KMS-11 (cell line): ENCODE measurements at regions not wholly inside any gene's neighbourhood (a gene's known extent, or its start where the extent isn't known, plus 50 kb on each side); places are given as distances from the start of the nearest gene placed in this dataset.
"Not testable (repeated sequence)": the region's sequence is repeated elsewhere in the genome, so short reads cannot be mapped to it uniquely, and the experiment has no call there.

ENCODE experiments used
- H2AFZ ChIP-seq: fragments of 200-600 bp; sonication (generic); 2 replicates; pipeline ENCODE4 v1.6.1; 2016; ENCODE audit warnings: antibody characterized with exemption, mixed run types, low read depth
- H3K27ac ChIP-seq: fragments of 200-600 bp; sonication (generic); 2 replicates; pipeline ENCODE4 v1.6.1; 2016; ENCODE audit warnings: mild to moderate bottlenecking, mixed run types
- H3K27me3 ChIP-seq: fragments of 200-600 bp; sonication (generic); 2 replicates; pipeline ENCODE4 v1.6.1; 2017; ENCODE audit warnings: mild to moderate bottlenecking, low read depth, mixed run types, moderate library complexity; ENCODE audit not compliant: insufficient read depth
- H3K36me3 ChIP-seq: fragments of 200-600 bp; sonication (generic); 2 replicates; pipeline ENCODE4 v1.6.1; 2017; ENCODE audit warnings: mild to moderate bottlenecking, mixed run types; ENCODE audit not compliant: insufficient read depth
- H3K4me1 ChIP-seq: fragments of 200-600 bp; sonication (generic); 2 replicates; pipeline ENCODE4 v1.6.1; 2016; ENCODE audit warnings: mild to moderate bottlenecking, low read depth, mixed run types; ENCODE audit not compliant: poor library complexity, severe bottlenecking
- H3K4me2 ChIP-seq: fragments of 200-600 bp; sonication (generic); 2 replicates; pipeline ENCODE4 v1.7.0; 2016; ENCODE audit warnings: mild to moderate bottlenecking, mixed run types
- H3K4me3 ChIP-seq: fragments of 200-600 bp; sonication (generic); IDR thresholded peaks from 2 replicates; pipeline ENCODE4 v1.6.1; 2017; ENCODE audit warnings: low read depth, low read length, mixed read lengths; ENCODE audit not compliant: insufficient read depth
- H3K79me2 ChIP-seq: fragments of 200-600 bp; sonication (generic); 2 replicates; pipeline ENCODE4 v1.6.1; 2016; ENCODE audit warnings: low read depth, mixed run types; ENCODE audit not compliant: insufficient read depth
- H3K9ac ChIP-seq: fragments of 200-600 bp; sonication (generic); 2 replicates; pipeline ENCODE4 v1.6.1; 2016; ENCODE audit warnings: mild to moderate bottlenecking, mixed run types
- H4K20me1 ChIP-seq: fragments of 200-600 bp; sonication (generic); 2 replicates; pipeline ENCODE4 v1.6.1; 2016; ENCODE audit warnings: mild to moderate bottlenecking, mixed run types; ENCODE audit not compliant: insufficient read depth
- CTCF ChIP-seq: fragments of 200-600 bp; sonication (generic); conservative IDR thresholded peaks from 2 replicates; pipeline ENCODE4 v1.6.1; 2017; ENCODE audit warnings: low read depth, mild to moderate bottlenecking, antibody characterized with exemption, low read length, moderate library complexity, mixed read lengths

DNA sequence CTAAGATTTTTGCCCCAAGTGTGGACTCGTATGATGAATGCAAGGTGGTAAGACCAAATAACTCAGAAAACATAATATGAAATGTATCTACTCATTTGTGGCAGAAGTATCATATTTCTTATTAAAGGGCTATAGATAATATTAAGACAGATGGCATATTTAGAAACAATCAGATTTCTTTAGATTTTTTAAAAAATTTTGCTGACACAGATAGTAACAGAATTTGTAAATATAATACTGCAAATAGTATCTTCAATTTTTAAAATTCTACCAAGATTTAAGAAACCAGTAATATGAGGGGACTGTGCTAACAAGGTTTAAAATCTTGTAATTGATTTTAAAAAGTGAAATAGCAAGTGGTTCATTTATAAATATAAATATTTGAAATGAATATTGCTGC lies 1064.1 kb downstream of the DIPK2A start:
- Histone ChIP-seq H3K4me2 (no peak overlapping the region), H3K4me1 (no peaks in the 10 kb centered on the region), H3K27me3 (no peaks in the 10 kb centered on the region), H3K79me2 (no peaks in the 10 kb centered on the region), H2AFZ (no peak overlapping the region), H3K27ac (no peak overlapping the region), H3K36me3 (no peaks in the 10 kb centered on the region), H4K20me1 (no peaks in the 10 kb centered on the region), H3K4me3 (no peak overlapping the region), H3K9ac (no peak overlapping the region)
- TF ChIP-seq CTCF, result no peak

GRCh38 chr3:145054055-145054454 lies 1082.4 kb downstream of the DIPK2A start:
- not testable (repeated sequence) for H3K79me2 ChIP-seq, H3K27me3 ChIP-seq, H3K4me3 ChIP-seq, H4K20me1 ChIP-seq, H3K9ac ChIP-seq, H2AFZ ChIP-seq, H3K4me2 ChIP-seq, H3K27ac ChIP-seq, H3K36me3 ChIP-seq, H3K4me1 ChIP-seq

DNA sequence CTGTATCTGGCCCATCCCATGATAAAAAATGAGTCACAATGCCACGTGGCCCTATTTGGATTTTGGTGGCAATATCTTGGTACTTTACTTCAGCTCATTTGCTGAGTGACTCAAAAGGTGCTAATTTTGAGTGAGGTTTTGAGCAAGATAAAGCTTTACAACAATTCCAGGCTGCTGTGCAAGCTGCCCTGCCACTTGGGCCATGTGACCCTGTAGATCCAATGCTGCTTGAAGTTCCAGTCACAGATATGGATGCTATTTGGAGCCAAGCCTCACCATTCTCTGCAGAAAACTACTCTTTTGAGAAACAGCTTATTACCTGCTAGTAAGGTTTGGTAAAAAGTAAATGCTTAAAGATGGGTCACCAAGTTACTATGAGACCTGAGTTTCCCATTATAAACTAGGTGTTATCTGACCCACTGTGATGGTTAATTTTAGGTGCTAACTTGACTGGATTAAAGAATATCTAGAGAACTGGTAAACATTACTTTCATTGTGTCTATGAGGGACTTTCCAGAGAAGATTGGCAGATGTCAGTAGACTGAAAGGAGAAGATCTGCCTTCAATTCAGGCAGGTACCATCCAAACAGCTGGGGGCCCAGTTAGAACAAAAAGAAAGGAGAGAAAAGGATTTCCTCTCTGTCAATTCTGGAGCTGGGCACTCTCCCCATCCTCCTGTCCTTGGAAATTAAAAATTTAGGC lies 1083.9 kb downstream of the DIPK2A start:
- Histone ChIP-seq H3K79me2 (no peaks in the 10 kb centered on the region), H3K27me3 (no peaks in the 10 kb centered on the region), H3K4me1 (no peaks in the 10 kb centered on the region), H2AFZ (no peak overlapping the region), H4K20me1 (no peaks in the 10 kb centered on the region), H3K4me2 (no peak overlapping the region), H3K9ac (no peak overlapping the region), H3K27ac (no peak overlapping the region), H3K4me3 (no peak overlapping the region), H3K36me3 (no peaks in the 10 kb centered on the region)
- no peak for TF ChIP-seq CTCF

GRCh38 chr3:145058483-145058882 lies 1086.9 kb downstream of the DIPK2A start:
- Histone ChIP-seq H3K4me1 (no peaks in the 10 kb centered on the region), H3K9ac (no peak overlapping the region), H3K4me2 (no peak overlapping the region), H3K36me3 (no peaks in the 10 kb centered on the region), H3K27me3 (no peaks in the 10 kb centered on the region), H4K20me1 (no peaks in the 10 kb centered on the region), H2AFZ (no peak overlapping the region), H3K27ac (no peak overlapping the region), H3K4me3 (no peak overlapping the region), H3K79me2 (no peaks in the 10 kb centered on the region)
- TF ChIP-seq CTCF, result no peak

DNA sequence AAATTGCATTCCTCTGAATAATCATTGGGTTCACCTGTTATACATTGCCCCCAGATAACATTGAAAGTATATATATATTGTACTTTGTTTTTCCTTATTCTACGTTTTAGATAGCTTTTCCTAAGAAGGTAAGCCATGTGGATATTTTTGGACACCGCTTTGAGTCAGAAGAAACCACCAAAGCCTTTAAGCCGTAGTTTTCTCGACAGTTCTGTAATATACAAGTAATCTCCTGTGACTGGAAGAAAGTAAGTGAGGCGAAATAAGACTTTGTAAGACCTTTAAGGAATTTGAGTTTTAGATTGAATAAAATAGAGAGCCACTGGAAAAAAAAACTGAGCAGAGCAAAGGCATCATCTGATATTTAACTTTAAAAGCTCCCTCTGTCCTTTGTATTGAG lies 1092.0 kb downstream of the DIPK2A start:
- no peak overlapping the region for H3K4me3 ChIP-seq
- H3K79me2 ChIP-seq, result no peaks in the 10 kb centered on the region
- H3K9ac ChIP-seq, result no peak overlapping the region
- no peak overlapping the region for H3K4me2 ChIP-seq
- no peak for TF ChIP-seq CTCF
- no peak overlapping the region for H2AFZ ChIP-seq
- H3K27me3 ChIP-seq, result no peaks in the 10 kb centered on the region
- no peaks in the 10 kb centered on the region for H3K4me1 ChIP-seq
- H3K27ac ChIP-seq, result no peak overlapping the region
- no peaks in the 10 kb centered on the region for H3K36me3 ChIP-seq
- no peaks in the 10 kb centered on the region for H4K20me1 ChIP-seq
